Esophagus muscularis mucosa (tissue), 4 donors: ENCODE measurements at regions not wholly inside any gene's neighbourhood (a gene's known extent, or its start where the extent isn't known, plus 50 kb on each side); places are given as distances from the start of the nearest gene placed in this dataset.
"Not testable (repeated sequence)": the region's sequence is repeated elsewhere in the genome, so short reads cannot be mapped to it uniquely, and the experiment has no call there.

Experiments
- DNase-seq: peaks from one replicate; pipeline ENCODE4 v3.0.0-alpha.2; 2017; ENCODE audit errors: extremely low spot score
- H3K27ac ChIP-seq, 4 donors: fragments of 200-600 bp; sonication (generic); replicated peaks in 1 of 4; 1 replicate in 3 of 4; 2 replicates in 1 of 4; pipeline ENCODE4 v1.5.1; 2016 to 2019; ENCODE audit warnings: mild to moderate bottlenecking in 1 of 4
- H3K27me3 ChIP-seq, 4 donors: fragments of 200-600 bp; sonication (generic); one replicate each; pipeline versions ENCODE4 v1.5.1 to v1.6.0; 2016 to 2019
- H3K36me3 ChIP-seq, 4 donors: fragments of 200-600 bp; sonication (generic); one replicate each; pipeline ENCODE4 v1.5.1; 2016 to 2019
- H3K4me1 ChIP-seq, 4 donors: fragments of 200-600 bp; sonication (generic); one replicate each; pipeline ENCODE4 v1.5.1; 2016 to 2019
- H3K4me3 ChIP-seq, 4 donors: fragments of 200-600 bp; sonication (generic); 1 replicate in 2 of 4; 2 replicates in 2 of 4; pipeline ENCODE4 v1.5.1; 2016 to 2019; ENCODE audit warnings: mild to moderate bottlenecking in 4 of 4, moderate library complexity in 1 of 4
- H3K9me3 ChIP-seq, 4 donors: fragments of 200-600 bp; sonication (generic); 1 replicate in 3 of 4; 2 replicates in 1 of 4; pipeline ENCODE4 v1.5.1; 2016 to 2019
- EP300 ChIP-seq: sonication (generic); formaldehyde crosslinking; IDR thresholded peaks from one replicate; pipeline ENCODE4 v1.6.1; 2017; ENCODE audit warnings: antibody characterized with exemption
- POLR2A ChIP-seq: fragments of 450-650 bp; IDR thresholded peaks from one replicate; pipeline ENCODE4 v1.6.1; 2017; ENCODE audit warnings: antibody characterized with exemption, moderate library complexity, mild to moderate bottlenecking, low read depth
- POLR2AphosphoS5 ChIP-seq, 2 donors: sonication (generic); formaldehyde crosslinking; IDR thresholded peaks; one replicate each; pipeline ENCODE4 v1.6.1; 2017; ENCODE audit warnings: antibody characterized with exemption in 2 of 2
- WGBS: methylation state at CpG from one replicate; pipeline ENCODE4 v1.1.5; 2018; 5-methylcytosine and 5-hydroxymethylcytosine counted together
- intact Hi-C: fragments of 100-400 bp; cut with DNase I; formaldehyde crosslinking; loops from one replicate; pipeline ENCODE4 v1.15.1; 2023
- TF ChIP-seq, protein P1 (sequence below), 3 experiments: fragments of 200-600 bp in 2 of 3; fragments of 450-650 bp in 1 of 3; sonication (generic) in 2 of 3; IDR thresholded peaks; one replicate each; pipeline ENCODE4 v1.5.1; 2017 to 2019; ENCODE audit warnings: antibody characterized with exemption in 3 of 3, mild to moderate bottlenecking in 2 of 3, moderate library complexity in 1 of 3

DNA sequence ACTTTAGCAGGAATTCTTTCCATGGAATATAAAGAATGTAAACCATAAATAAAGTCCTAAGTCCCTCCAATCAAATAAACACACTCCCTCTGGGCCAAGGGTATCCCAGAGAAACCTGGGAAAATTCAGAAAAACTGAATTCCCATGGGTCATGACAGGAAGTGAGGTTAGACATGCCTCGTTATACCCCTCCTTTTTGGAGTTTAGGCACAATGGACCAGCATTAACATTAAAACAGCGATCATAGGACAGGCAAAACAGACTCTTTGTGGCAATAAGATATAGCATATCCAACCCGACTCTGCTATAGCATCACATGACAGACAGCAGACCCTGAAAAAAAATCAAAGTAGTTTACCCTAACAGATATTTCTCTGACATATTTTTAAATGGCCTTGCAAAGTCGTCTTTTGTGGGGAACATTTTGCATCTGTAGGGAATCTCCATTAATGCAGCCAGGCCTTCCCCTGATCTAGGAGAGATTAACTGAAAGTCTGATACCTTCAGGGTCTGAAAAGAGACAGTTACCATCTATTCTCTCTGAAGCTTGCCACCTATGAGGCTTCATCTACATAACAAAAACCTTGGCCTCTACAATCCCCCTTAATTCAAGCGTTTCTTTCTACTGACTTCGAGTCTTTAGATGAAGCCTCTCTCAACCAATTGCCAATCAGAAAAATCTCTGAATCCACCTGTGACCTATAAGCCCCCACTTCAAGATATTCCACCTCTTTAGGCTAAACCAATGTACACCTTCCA lies 143.0 kb upstream of the KCNK1 start:
- no peak for DNase-seq
- H3K4me3 ChIP-seq, result no peak overlapping the region
- H3K4me1 ChIP-seq, result no peaks in the 10 kb centered on the region
- WGBS, result 63% methylated on average over 6 of the region's 6 CpGs
- H3K27me3 ChIP-seq, result no peaks in the 10 kb centered on the region
- H3K36me3 ChIP-seq, result no peaks in the 10 kb centered on the region
- H3K9me3 ChIP-seq, result peaks cover 0 to 4% (median 1%) of the 10 kb centered on the region in 4 donors
- TF ChIP-seq POLR2AphosphoS5 (IDR thresholded peaks at IDR 0.05) (no peak), EP300 (no peak), POLR2A (no peak)
- TF ChIP-seq, protein P1, sequence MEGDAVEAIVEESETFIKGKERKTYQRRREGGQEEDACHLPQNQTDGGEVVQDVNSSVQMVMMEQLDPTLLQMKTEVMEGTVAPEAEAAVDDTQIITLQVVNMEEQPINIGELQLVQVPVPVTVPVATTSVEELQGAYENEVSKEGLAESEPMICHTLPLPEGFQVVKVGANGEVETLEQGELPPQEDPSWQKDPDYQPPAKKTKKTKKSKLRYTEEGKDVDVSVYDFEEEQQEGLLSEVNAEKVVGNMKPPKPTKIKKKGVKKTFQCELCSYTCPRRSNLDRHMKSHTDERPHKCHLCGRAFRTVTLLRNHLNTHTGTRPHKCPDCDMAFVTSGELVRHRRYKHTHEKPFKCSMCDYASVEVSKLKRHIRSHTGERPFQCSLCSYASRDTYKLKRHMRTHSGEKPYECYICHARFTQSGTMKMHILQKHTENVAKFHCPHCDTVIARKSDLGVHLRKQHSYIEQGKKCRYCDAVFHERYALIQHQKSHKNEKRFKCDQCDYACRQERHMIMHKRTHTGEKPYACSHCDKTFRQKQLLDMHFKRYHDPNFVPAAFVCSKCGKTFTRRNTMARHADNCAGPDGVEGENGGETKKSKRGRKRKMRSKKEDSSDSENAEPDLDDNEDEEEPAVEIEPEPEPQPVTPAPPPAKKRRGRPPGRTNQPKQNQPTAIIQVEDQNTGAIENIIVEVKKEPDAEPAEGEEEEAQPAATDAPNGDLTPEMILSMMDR (IDR thresholded peaks at IDR 0.05), result no peak
- intact Hi-C loops, result no loop called here
- no peak overlapping the region for H3K27ac ChIP-seq

DNA sequence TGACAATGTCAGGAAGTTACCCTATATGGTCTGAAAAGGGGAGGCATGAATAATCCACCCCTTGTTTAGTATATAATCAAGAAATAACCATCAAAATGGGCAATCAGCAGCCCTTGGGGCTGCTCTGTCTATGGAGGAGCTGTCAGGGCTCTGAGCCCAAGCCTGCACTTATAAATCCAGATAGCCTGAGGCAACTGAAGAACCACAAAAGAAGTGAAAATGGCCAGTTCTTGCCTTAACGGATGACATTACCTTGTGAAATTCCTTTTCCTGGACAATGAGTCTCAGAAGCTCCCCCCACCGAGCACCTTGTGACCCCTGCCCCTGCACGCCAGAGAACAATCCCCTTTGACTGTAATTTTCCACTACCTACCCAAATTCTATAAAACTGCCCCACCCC lies 142.1 kb upstream of the KCNK1 start:
- H3K4me3 ChIP-seq, intact Hi-C loops, DNase-seq, H3K36me3 ChIP-seq, H3K27ac ChIP-seq, H3K4me1 ChIP-seq, H3K27me3 ChIP-seq, H3K9me3 ChIP-seq: not testable (repeated sequence)
- 89% methylated on average over 3 of the region's 3 CpGs for WGBS

DNA sequence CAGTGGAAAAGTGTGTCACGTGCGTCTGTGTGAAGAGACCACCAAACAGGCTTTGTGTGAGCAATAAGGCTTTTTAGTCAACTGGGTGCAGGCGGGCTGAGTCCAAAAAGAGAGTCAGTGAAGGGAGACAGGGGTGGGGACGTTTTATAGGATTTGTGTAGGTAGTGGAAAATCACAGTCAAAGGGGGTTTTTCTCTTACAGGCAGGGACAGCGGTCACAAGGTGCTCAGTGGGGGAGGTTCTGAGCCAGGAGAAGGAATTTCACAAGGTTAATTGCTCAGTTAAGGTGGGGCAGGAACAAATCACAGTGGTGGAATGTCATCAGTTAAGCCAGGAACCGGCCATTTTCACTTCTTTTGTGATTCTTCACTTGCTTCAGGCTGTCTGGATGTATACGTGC lies 141.1 kb upstream of the KCNK1 start:
- DNase-seq, H3K27me3 ChIP-seq, H3K4me1 ChIP-seq, H3K36me3 ChIP-seq, H3K4me3 ChIP-seq, intact Hi-C loops, H3K27ac ChIP-seq, H3K9me3 ChIP-seq: not testable (repeated sequence)
- 71% methylated on average over 7 of the region's 7 CpGs for WGBS

DNA sequence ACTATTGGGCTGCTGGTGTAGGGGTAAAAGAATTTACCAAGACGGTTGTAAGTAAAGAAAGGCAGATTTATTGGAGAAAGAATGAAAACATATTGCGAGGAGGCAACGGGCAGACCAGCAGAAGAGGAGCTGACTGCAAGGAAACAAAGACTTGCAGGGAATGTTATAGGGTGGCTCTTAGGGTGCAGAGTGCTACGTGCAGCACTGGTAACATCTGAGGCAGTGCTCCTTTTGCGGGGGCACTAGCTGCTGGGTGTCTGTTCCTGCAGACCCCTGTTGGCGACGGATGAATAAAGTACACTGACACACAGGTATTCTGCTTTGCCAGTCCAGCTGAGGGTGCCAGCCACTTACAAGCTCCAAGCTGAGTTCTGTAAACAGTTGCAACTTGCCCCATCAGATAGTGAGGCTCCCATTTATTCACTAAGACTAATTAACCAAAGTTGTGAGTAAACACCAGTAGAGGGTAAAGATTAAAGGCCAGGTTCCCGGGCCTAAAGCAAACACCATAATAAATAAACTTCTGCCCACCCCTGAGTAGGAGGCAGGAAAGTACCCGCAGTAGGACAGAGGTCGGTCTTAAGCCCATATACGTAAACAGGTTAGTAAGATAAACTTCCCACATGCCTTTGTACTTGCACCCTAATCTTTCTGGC lies 140.2 kb upstream of the KCNK1 start:
- H3K4me1 ChIP-seq, result no peaks in the 10 kb centered on the region
- H3K9me3 ChIP-seq, result no peaks in the 10 kb centered on the region
- WGBS, result 79% methylated on average over 11 of the region's 11 CpGs
- H3K27me3 ChIP-seq, result peaks cover 0 to 6% (median 0%) of the 10 kb centered on the region in 4 donors
- TF ChIP-seq EP300, result no peak
- TF ChIP-seq POLR2A, result no peak
- TF ChIP-seq, protein P1 (IDR thresholded peaks at IDR 0.05), result no peak
- no peak for TF ChIP-seq POLR2AphosphoS5 (IDR thresholded peaks at IDR 0.05)
- no peak overlapping the region for H3K27ac ChIP-seq
- DNase-seq, result no peak
- intact Hi-C loops, result no loop called here
- no peaks in the 10 kb centered on the region for H3K36me3 ChIP-seq
- H3K4me3 ChIP-seq, result no peak overlapping the region

DNA sequence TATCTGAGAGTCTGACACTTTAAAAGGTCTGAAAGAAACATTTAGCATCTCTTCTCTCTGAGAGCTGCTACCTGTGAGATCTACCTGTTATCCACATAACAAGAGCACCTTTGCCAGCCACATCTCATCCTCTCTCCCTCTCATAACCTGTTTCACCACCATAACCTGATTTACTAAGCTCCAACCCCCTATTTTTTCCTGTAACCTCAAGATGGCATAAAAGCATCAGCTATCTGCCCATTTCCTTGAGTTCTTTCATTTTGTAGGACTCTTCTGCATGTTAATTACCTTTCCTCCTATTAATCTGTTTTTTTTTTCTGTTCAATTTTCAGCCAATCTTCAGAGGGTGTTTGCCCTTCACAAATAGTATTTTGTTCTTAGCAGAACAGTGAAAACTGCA lies 136.5 kb upstream of the KCNK1 start:
- intact Hi-C loops, result no loop called here
- H3K4me3 ChIP-seq, result no peak overlapping the region
- no peak for DNase-seq

More for the DNA sequence above, 136.5 kb upstream of the KCNK1 start:
- TF ChIP-seq POLR2A, result no peak
- TF ChIP-seq EP300, result no peak
- TF ChIP-seq, protein P1 (IDR thresholded peaks at IDR 0.05), result no peak
- no peak for TF ChIP-seq POLR2AphosphoS5 (IDR thresholded peaks at IDR 0.05)
- Histone ChIP-seq H3K27me3 (peaks cover 0 to 6% (median 0%) of the 10 kb centered on the region in 4 donors), H3K9me3 (no peaks in the 10 kb centered on the region), H3K27ac (no peak overlapping the region), H3K36me3 (no peaks in the 10 kb centered on the region), H3K4me1 (no peaks in the 10 kb centered on the region)
